WTC11 (cell line): ENCODE measurements at regions not wholly inside any gene's neighbourhood (a gene's known extent, or its start where the extent isn't known, plus 50 kb on each side); places are given as distances from the start of the nearest gene placed in this dataset.

Source experiments
- ATAC-seq: fragments of 200-7000 bp; cut with Tn5 transposase; 2 replicates; pipeline ENCODE4 v1.10.0; 2021; ENCODE audit warnings: mild to moderate bottlenecking, moderate library complexity
- CTCF ChIA-PET: fragments of 300-600 bp; sonication (Branson Sonifier 250); formaldehyde crosslinking; loops from one replicate; lab custom pipeline; 2021; ENCODE audit warnings: antibody characterized with exemption; lab: Charles Lee
- POLR2A ChIA-PET: fragments of 350-600 bp; sonication (Branson Sonifier 250); formaldehyde crosslinking; loops from one replicate; lab custom pipeline; 2021; ENCODE audit warnings: antibody characterized with exemption; lab: Charles Lee
- DNase-seq: peaks from one replicate; pipeline ENCODE4 v3.0.0; 2021; ENCODE audit warnings: low spot score
- H3K27ac Mint-ChIP-seq: 2 replicates; pipeline ENCODE4 v1.8.0; 2021; ENCODE audit warnings: mixed read lengths
- H3K27me3 Mint-ChIP-seq: 2 replicates; pipeline ENCODE4 v1.8.0; 2021; ENCODE audit warnings: low read depth, mild to moderate bottlenecking, moderate library complexity, mixed read lengths
- H3K36me3 Mint-ChIP-seq: 2 replicates; pipeline ENCODE4 v1.8.0; 2021; ENCODE audit warnings: mixed read lengths
- H3K4me1 Mint-ChIP-seq: 2 replicates; pipeline ENCODE4 v1.8.0; 2022; ENCODE audit warnings: mixed read lengths
- H3K4me3 Mint-ChIP-seq: 2 replicates; pipeline ENCODE4 v1.8.0; 2021; ENCODE audit warnings: mild to moderate bottlenecking, moderate library complexity, mixed read lengths
- H3K9me3 Mint-ChIP-seq: 2 replicates; pipeline ENCODE4 v1.8.0; 2021; ENCODE audit warnings: mixed read lengths
- AFF4 ChIP-seq: sonication (generic); formaldehyde crosslinking; IDR thresholded peaks from 2 replicates; pipeline ENCODE4 v1.8.1; 2023; ENCODE audit warnings: mild to moderate bottlenecking, missing genetic modification reagents, borderline replicate concordance
- ARID4B ChIP-seq: sonication (generic); formaldehyde crosslinking; IDR thresholded peaks from 2 replicates; pipeline ENCODE4 v1.8.0; 2023; ENCODE audit warnings: missing genetic modification reagents, mild to moderate bottlenecking, borderline replicate concordance
- E2F1 ChIP-seq: sonication (generic); formaldehyde crosslinking; IDR thresholded peaks from 2 replicates; pipeline ENCODE4 v1.8.0; 2022; ENCODE audit warnings: mild to moderate bottlenecking, missing genetic modification reagents
- E2F5 ChIP-seq: sonication (generic); formaldehyde crosslinking; IDR thresholded peaks from 2 replicates; pipeline ENCODE4 v1.8.1; 2022; ENCODE audit warnings: mild to moderate bottlenecking, moderate library complexity, missing genetic modification reagents
- FOXP4 ChIP-seq: sonication (generic); formaldehyde crosslinking; IDR thresholded peaks from 2 replicates; pipeline ENCODE4 v1.8.0; 2022; ENCODE audit warnings: mild to moderate bottlenecking, missing genetic modification reagents
- HMGA2 ChIP-seq: fragments of 250-450 bp; sonication (Bioruptor Pico); IDR thresholded peaks from 2 replicates; pipeline ENCODE4 v1.4.0; 2021; ENCODE audit warnings: mild to moderate bottlenecking, moderate library complexity
- IRF2 ChIP-seq: sonication (generic); formaldehyde crosslinking; IDR thresholded peaks from 2 replicates; pipeline ENCODE4 v1.8.0; 2022; ENCODE audit warnings: low read depth, missing genetic modification reagents, borderline replicate concordance
- OVOL2 ChIP-seq: fragments of 250-450 bp; sonication (Bioruptor Pico); IDR thresholded peaks from 2 replicates; pipeline ENCODE4 v1.9.0; 2021; ENCODE audit warnings: mild to moderate bottlenecking, borderline replicate concordance
- PRDM15 ChIP-seq: sonication (generic); formaldehyde crosslinking; IDR thresholded peaks from 2 replicates; pipeline ENCODE4 v1.8.0; 2022; ENCODE audit warnings: missing genetic modification reagents
- SOX15 ChIP-seq: fragments of 250-450 bp; sonication (Bioruptor Pico); IDR thresholded peaks from 2 replicates; pipeline ENCODE4 v1.9.0; 2021; ENCODE audit warnings: mild to moderate bottlenecking
- TEAD4 ChIP-seq: sonication (generic); formaldehyde crosslinking; IDR thresholded peaks from 2 replicates; pipeline ENCODE4 v1.8.0; 2022; ENCODE audit warnings: mild to moderate bottlenecking, missing genetic modification reagents
- ZMAT4 ChIP-seq: fragments of 250-450 bp; sonication (Bioruptor Pico); IDR thresholded peaks from 2 replicates; pipeline ENCODE4 v1.9.0; 2021; ENCODE audit warnings: mild to moderate bottlenecking
- ZNF317 ChIP-seq: sonication (generic); formaldehyde crosslinking; IDR thresholded peaks from 2 replicates; pipeline ENCODE4 v1.8.1; 2023; ENCODE audit warnings: low read depth, mild to moderate bottlenecking, moderate library complexity, missing genetic modification reagents, borderline replicate concordance
- ZNF416 ChIP-seq: fragments of 250-450 bp; sonication (Bioruptor Pico); IDR thresholded peaks from 2 replicates; pipeline ENCODE4 v1.9.0; 2021; ENCODE audit warnings: mild to moderate bottlenecking, inconsistent platforms

GRCh38 chr3:117708601-117709000, 999.0 kb downstream of the TUSC7 start (continued):
- TF ChIP-seq FOXP4 (no peak), ARID4B (CRISPR knock-in tag) (no peak), HMGA2 (CRISPR knock-in tag) (no peak), TEAD4 (CRISPR knock-in tag) (no peak), ZNF317 (CRISPR knock-in tag) (no peak), E2F1 (CRISPR knock-in tag) (no peak), E2F5 (CRISPR knock-in tag) (no peak)

- no peaks in the 10 kb centered on the region for H3K9me3 Mint-ChIP-seq
- no peak for ATAC-seq
- ChIA-PET CTCF (no interaction called here), POLR2A (no interaction called here)
- H3K27me3 Mint-ChIP-seq, result no peaks in the 10 kb centered on the region
- H3K27ac Mint-ChIP-seq, result no peak overlapping the region
- no peak for DNase-seq
- H3K4me1 Mint-ChIP-seq, result peaks cover 2% of the 10 kb centered on the region; the same call in 1 of the 2 replicates
- H3K36me3 Mint-ChIP-seq, result no peaks in the 10 kb centered on the region
- no peak overlapping the region for H3K4me3 Mint-ChIP-seq
- no peak for TF ChIP-seq OVOL2 (CRISPR knock-in tag)
- TF ChIP-seq AFF4 (CRISPR knock-in tag), result no peak
- TF ChIP-seq SOX15, result no peak
- TF ChIP-seq ARID4B (CRISPR knock-in tag), result no peak
- TF ChIP-seq ZMAT4 (CRISPR knock-in tag), result no peak
- no peak for TF ChIP-seq IRF2 (CRISPR knock-in tag)
- no peak for TF ChIP-seq PRDM15 (CRISPR knock-in tag)
- TF ChIP-seq ZNF416 (CRISPR knock-in tag), result no peak
Observed at GRCh38 chr3:117709108-117709507, 999.5 kb downstream of the TUSC7 start.
